OCI-LY7 (cell line): ENCODE measurements at regions not wholly inside any gene's neighbourhood (a gene's known extent, or its start where the extent isn't known, plus 50 kb on each side); places are given as distances from the start of the nearest gene placed in this dataset.

Source experiments
- CTCF ChIP-seq: fragments of 200-600 bp; sonication (generic); conservative IDR thresholded peaks from 2 replicates; pipeline ENCODE4 v1.5.1; 2014; ENCODE audit warnings: mild to moderate bottlenecking, antibody characterized with exemption, low read length, moderate library complexity, mixed read lengths
- EZH2phosphoT487 ChIP-seq: fragments of 200-600 bp; sonication (generic); IDR thresholded peaks from 2 replicates; pipeline ENCODE4 v1.6.1; 2018; ENCODE audit warnings: low read depth, borderline replicate concordance, mild to moderate bottlenecking, mixed run types, antibody characterized with exemption, low read length, moderate library complexity, mixed read lengths

DNA sequence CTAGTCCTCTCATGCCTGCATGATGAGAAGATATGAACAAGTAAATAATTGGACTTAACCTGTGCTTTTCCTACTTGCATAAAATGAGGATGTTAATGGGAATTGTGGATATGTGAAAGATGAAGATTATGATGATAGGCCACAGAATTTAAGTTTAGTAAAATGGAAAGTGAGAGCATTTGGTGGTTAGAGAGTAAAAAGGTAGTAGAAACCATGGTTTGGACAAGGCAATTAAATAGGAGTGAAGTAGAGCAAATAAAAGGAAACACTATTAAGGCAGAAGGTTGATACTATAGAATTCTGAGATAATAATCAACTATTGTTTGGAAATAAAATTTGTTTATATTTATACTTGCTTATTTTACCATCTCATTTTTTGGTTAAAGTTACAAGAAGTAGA is 1162.5 kb downstream of the MRPL39 start:
- TF ChIP-seq CTCF (no peak), EZH2phosphoT487 (no peak)
